Choroid plexus epithelial cell (primary cell): ENCODE measurements at regions not wholly inside any gene's neighbourhood (a gene's known extent, or its start where the extent isn't known, plus 50 kb on each side); places are given as distances from the start of the nearest gene placed in this dataset.
A peak's percentile ranks its signal among the peaks of the same experiment; 100 is the strongest.

Source experiments
- DNase-seq: peaks from one replicate; pipeline ENCODE4 v3.0.0-alpha.2; 2010; ENCODE audit warnings: low read depth
- H3K4me3 ChIP-seq: 2 replicates; pipeline ENCODE4 v1.5.1; 2011; ENCODE audit warnings: low read depth, mild to moderate bottlenecking, control low read depth, low read length, moderate library complexity
- TF ChIP-seq, protein P1 (sequence below): conservative IDR thresholded peaks from 2 replicates; pipeline ENCODE4 v1.5.1; 2011; ENCODE audit warnings: low read depth, mild to moderate bottlenecking, control low read depth, inconsistent platforms, low read length, moderate library complexity

DNA sequence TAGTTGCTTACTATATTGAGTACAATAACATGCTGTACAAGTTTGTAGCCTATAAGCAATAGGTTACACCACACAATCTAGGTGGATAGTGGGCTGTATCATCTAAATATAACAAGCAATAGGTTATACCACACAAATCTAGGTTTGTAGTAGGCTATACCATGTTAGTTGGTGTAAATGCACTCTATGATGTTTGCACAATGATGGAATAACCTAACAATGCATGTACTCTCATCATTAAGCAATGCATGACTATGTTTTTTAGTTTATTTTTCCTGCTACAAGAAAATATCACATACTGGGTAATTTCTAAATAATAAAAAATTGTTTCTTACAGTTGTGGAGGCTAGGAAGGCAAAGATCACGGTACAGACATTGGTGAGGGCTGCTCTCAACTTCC is 262.5 kb downstream of the SLITRK6 start:
- peak; percentile 22 for DNase-seq
- TF ChIP-seq, protein P1, sequence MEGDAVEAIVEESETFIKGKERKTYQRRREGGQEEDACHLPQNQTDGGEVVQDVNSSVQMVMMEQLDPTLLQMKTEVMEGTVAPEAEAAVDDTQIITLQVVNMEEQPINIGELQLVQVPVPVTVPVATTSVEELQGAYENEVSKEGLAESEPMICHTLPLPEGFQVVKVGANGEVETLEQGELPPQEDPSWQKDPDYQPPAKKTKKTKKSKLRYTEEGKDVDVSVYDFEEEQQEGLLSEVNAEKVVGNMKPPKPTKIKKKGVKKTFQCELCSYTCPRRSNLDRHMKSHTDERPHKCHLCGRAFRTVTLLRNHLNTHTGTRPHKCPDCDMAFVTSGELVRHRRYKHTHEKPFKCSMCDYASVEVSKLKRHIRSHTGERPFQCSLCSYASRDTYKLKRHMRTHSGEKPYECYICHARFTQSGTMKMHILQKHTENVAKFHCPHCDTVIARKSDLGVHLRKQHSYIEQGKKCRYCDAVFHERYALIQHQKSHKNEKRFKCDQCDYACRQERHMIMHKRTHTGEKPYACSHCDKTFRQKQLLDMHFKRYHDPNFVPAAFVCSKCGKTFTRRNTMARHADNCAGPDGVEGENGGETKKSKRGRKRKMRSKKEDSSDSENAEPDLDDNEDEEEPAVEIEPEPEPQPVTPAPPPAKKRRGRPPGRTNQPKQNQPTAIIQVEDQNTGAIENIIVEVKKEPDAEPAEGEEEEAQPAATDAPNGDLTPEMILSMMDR = no peak
- H3K4me3 ChIP-seq = no peak overlapping the region

DNA sequence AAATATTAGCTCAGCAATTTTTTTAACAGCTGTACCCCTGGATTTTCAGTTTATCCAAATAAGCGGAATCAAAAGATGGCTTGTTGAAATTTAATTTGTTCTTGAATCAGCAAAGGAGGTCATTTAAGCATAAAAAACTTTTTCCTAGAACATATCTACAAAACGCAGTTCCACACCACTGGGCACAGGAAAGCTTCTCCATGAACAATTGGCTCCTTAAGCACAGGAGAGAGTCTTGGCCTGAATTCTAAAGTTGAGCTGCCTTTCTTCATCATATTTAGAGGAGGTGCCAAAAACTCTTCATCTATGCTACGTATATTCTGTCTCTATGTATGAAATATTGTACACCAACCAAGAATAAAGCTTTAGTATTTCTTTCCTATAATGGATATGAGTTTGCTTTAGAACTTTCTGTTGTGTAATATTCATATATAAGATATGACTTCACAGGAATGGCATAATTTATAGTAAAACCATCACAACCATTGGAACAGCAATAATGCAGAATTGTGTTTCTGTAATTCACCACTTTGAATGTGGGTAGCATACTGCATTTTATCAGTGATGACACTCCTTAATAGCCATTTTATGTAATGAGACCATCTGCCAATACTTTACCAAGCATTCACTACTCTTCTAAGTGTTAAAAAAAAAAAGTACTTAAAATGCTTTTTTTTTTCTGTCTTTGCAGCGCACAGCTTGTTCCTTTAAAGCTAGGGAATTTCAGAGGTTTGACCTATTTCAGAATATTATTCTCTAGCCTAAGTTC is 263.7 kb downstream of the SLITRK6 start:
- TF ChIP-seq, protein P1 = no peak
- no peak for DNase-seq
- no peak overlapping the region for H3K4me3 ChIP-seq

DNA sequence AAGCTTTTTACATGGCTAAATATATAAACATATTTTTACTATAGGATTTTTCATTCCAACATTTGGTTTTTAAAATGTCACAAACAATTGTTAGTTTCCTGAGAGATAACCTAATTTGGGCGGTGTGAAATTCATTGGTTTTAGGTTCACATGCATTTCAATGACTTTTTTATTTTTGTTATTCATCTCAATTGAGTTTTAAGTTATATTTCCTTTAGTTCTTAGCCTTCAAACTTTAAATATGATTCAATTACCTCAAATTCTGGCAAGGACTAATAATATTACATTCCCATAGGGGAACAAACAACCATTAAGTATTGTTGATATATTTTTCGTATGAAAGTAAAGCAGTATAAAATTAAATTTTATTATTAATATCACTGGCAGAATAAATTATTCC is 265.3 kb downstream of the SLITRK6 start:
- TF ChIP-seq, protein P1 = no peak
- no peak overlapping the region for H3K4me3 ChIP-seq
- DNase-seq = no peak

DNA sequence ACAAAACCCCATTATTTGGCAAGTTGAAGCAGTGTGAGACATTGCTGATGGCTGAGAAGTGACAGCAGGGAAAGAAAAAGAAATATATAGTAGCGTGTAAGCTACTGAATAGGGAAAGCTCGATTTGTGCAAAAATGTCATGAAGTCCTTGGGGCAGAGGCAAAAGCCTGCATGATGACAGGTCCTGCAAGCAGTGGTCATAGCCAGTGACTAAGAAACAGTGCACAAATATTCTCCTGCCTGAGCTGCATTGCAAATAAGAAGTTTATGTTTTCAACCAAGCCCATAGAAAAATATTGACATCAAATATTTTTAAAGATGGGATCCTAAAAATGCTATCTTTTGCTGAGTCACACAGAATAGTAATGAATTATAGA is 270.0 kb downstream of the SLITRK6 start:
- TF ChIP-seq, protein P1 = no peak
- no peak for DNase-seq
- no peak overlapping the region for H3K4me3 ChIP-seq

DNA sequence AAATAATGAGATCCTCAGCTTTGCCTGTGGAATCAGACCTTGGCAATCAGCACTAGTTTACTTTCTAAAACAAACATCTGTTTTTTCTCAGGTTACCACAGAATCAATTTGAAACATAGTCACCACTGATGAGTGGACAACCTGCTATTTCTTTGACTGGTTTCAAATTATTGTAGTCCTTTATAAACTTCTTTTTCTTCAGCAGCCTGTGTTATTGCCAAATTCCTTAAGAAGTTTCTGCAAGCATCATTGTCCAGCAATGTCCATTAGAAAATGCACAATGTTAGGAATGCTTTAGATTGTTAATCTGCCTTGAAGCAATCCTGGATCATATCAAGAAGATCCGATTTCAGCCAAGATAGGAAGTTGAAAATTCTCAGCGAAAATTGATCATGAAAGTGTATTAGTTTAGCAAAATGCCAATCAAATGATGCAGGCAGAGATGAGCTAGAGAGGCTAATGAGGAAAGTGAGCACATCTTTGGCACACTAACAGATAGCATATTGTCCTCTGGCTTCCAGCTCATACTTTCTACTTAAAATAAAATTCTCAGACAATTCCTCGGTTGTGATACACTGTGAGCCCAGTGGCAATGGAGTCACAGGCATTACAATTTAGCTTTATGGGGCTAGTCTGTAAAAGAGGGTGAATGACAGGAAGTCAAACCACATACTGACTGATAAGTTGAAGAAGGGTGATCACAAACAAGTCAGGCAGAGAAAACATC is 270.6 kb downstream of the SLITRK6 start:
- TF ChIP-seq, protein P1 = no peak
- DNase-seq = peak; percentile 66
- H3K4me3 ChIP-seq = no peak overlapping the region

DNA sequence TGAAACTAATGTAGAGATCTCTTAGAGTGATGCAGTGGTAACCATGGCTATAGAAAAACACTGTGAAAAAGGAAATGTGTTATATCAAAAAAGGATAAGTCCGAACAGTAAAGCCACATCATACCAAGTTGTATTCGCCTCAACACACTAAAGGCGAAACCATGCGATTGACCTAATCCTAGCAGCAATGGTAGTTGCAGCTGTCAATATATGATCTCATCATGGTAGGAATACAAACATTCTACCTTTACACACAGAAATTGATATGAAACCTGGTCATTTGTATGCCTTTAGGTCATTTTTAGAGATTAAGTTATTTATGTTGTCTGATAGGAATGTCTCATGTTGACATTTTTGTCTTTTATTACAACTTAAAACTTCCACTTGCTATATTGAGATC is 271.9 kb downstream of the SLITRK6 start:
- TF ChIP-seq, protein P1 = no peak
- DNase-seq = no peak
- no peak overlapping the region for H3K4me3 ChIP-seq
